GM12865 (cell line): ENCODE measurements at regions not wholly inside any gene's neighbourhood (a gene's known extent, or its start where the extent isn't known, plus 50 kb on each side); places are given as distances from the start of the nearest gene placed in this dataset.
A peak's percentile ranks its signal among the peaks of the same experiment; 100 is the strongest.
"Not testable (repeated sequence)": the region's sequence is repeated elsewhere in the genome, so short reads cannot be mapped to it uniquely, and the experiment has no call there.

Source experiments
- DNase-seq: peaks from one replicate; pipeline ENCODE4 v3.0.0; 2010; ENCODE audit warnings: low read depth
- H3K4me3 ChIP-seq: 2 replicates; pipeline ENCODE4 v1.5.1; 2011; ENCODE audit warnings: mild to moderate bottlenecking, low read depth, low read length, control low read depth
- TF ChIP-seq, protein P1 (sequence below): IDR thresholded peaks from 2 replicates; pipeline ENCODE4 v1.5.1; 2011; ENCODE audit warnings: low read length, control low read depth, low read depth, inconsistent platforms; ENCODE audit not compliant: insufficient read depth; ENCODE audit errors: missing control alignments

DNA sequence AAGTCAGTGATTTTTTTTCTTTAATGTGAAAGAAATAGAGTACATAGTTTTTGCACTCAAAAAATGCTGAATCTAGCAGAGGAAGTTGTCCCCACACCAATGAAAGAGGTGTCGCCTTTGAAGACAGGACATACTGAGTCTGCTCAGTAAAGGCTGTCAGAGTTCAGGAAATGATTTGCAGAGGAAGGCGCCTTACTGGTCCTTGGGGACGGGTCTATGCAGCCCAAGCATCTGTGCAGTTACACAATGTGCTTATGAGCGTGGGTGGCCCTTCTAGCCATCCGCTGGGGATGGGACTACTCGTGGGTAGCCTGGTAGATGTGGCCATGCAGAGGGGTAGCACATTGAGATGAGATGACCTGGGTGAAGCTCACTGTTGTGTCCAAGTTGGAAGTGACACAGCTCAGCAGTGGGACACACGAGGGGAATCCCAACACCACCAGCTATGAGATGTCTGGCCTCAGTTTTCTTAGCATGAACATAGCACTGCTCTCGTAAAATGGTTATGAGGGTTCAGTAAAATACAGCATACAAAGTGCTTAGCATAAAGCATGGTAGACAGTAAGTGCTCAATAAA lies 116.5 kb upstream of the RBPJ start:
- H3K4me3 ChIP-seq, result no peak overlapping the region
- DNase-seq, result peak; percentile 30
- TF ChIP-seq, protein P1, sequence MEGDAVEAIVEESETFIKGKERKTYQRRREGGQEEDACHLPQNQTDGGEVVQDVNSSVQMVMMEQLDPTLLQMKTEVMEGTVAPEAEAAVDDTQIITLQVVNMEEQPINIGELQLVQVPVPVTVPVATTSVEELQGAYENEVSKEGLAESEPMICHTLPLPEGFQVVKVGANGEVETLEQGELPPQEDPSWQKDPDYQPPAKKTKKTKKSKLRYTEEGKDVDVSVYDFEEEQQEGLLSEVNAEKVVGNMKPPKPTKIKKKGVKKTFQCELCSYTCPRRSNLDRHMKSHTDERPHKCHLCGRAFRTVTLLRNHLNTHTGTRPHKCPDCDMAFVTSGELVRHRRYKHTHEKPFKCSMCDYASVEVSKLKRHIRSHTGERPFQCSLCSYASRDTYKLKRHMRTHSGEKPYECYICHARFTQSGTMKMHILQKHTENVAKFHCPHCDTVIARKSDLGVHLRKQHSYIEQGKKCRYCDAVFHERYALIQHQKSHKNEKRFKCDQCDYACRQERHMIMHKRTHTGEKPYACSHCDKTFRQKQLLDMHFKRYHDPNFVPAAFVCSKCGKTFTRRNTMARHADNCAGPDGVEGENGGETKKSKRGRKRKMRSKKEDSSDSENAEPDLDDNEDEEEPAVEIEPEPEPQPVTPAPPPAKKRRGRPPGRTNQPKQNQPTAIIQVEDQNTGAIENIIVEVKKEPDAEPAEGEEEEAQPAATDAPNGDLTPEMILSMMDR, result no peak

DNA sequence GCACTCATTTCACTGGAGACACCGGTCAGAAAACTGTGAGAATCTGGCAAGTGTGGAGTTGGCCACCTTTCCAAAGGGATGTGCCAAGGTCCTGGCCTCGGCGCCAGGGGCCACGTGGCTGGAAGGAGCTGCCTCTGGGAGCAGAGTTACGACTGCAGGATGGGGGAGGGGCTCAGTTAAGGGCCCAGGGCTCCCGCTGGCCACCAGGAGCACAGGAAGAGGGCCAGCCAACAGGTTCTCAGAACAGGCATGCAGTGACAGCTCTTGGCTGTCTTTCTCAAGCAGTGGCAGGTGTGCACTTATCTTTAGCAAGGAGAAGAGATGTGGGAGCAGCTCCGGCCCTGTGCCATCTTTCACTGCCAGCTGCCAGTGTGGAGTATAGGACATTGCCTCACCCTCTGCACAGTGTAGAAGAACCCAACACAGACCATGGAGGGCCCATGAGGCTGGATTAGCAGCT lies 115.9 kb upstream of the RBPJ start:
- H3K4me3 ChIP-seq, result no peak overlapping the region
- TF ChIP-seq, protein P1, result no peak
- no peak for DNase-seq

DNA sequence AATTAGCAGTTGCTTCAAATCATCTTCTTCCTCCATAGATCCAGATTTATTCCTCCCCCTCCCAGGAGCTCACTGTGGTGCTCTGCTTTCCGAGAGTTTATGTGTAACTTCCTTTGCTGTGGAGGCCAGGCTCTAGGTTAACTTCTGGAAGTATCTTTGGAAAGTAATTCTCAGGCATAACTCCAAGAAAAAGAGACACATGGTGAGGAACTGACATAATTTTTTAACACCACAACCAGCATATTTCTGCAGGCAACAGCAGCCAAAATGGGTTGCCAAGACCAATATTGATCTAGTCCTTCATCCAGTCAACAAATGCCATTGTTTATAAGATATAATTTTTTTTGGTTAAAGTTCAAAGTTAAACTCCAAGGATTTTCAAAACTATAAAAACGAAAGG lies 114.5 kb upstream of the RBPJ start:
- TF ChIP-seq, protein P1, result no peak
- DNase-seq, result no peak

DNA sequence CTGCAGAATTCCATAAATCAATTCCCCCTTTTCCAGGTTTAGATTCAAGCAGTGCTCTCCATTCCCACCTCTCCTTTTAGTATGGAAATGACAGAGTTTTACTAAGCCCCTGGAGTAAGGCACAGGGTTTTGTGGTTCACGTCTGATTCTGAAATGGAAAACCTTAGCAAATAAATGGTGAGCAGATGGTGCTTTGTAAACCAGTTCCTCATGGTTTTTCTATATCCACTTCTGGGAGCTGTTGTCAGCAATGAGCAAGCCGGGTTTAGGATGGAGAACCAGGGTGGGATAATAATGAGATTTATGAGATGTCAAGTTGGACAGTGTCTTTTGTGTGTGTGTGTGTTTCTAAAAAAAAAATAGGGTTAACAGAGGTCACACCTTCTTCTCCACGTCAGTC lies 113.8 kb upstream of the RBPJ start:
- H3K4me3 ChIP-seq, result no peak overlapping the region
- DNase-seq, result no peak
- TF ChIP-seq, protein P1, result no peak

More for the DNA sequence above, 114.5 kb upstream of the RBPJ start:
- H3K4me3 ChIP-seq, result no peak overlapping the region

DNA sequence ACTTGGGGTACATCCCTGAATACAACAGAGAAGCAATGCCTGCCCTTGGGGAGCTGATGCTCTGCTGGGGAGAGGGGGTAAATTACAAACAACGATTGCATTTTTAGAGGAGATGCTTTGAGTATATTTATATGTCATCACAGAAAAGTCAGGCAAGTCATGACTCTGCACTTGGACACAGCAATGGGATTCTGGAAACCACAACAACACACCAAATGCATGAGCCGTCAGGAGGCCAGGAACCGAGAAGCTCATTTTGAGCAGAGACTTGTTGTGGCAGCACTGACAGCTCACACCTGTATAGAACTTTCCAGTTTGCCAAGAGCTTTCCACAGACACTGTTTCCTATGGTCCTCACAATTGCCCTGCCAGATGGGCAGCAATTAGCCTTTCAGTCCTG lies 113.2 kb upstream of the RBPJ start:
- no peak for DNase-seq
- TF ChIP-seq, protein P1, result no peak
- no peak overlapping the region for H3K4me3 ChIP-seq

DNA sequence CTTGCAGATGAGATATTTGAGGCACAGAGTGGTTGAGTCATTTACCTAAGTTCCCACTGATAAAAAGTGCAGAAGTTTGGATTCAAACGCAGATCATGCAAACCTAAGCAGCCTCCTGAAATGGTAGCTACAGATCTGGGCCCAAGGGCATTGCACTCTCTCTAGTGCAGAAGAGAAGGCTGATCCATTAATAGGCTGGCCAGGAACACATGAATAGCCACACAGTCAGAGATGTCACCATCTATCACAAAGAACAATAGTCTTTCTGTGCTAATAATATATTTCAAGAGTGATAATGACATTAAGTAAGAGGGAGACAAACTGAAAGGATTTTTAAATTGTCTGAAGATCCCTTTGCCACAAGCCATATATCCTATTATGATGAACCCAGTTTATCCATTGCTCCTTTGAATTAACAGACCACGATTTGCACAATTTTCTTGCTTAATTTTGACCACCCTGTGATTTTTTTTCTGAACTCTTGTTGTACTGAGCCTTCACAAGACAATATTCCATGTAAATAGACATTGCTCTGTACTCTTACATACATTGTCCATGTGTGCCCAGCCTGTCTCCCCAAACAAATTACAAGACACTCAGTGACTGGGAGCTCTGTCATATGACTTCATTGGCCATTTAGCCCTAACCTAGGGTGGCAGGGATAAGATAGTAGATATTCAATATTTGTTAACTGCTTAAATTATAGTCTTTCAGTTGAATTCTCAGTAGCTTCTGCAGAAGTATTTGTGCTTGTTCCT lies 112.4 kb upstream of the RBPJ start:
- no peak for DNase-seq
- H3K4me3 ChIP-seq, result no peak overlapping the region
- TF ChIP-seq, protein P1, result no peak

DNA sequence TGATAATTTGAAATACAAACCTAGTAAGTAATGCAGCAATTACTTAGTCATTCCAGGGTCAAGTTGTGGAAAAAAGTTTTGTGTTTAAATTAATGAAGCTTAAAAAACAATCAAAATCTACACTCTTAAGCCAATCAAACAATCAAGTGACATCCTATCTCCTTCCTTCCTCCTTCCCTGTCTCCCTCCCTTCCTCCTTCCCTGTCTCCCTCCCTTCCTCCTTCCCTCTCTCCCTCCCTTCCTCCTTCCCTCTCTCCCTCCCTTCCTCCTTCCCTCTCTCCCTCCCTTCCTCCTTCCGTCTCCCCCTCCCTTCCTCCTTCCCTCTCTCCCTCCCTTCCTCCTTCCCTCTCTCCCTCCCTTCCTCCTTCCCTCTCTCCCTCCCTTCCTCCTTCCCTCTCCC lies 111.4 kb upstream of the RBPJ start:
- H3K4me3 ChIP-seq, DNase-seq: not testable (repeated sequence)
